ENCODE measurements at regions not wholly inside any gene's neighbourhood (a gene's known extent, or its start where the extent isn't known, plus 50 kb on each side); places are given as distances from the start of the nearest gene placed in this dataset.
"Not testable (repeated sequence)": the region's sequence is repeated elsewhere in the genome, so short reads cannot be mapped to it uniquely, and the experiment has no call there.

DNA sequence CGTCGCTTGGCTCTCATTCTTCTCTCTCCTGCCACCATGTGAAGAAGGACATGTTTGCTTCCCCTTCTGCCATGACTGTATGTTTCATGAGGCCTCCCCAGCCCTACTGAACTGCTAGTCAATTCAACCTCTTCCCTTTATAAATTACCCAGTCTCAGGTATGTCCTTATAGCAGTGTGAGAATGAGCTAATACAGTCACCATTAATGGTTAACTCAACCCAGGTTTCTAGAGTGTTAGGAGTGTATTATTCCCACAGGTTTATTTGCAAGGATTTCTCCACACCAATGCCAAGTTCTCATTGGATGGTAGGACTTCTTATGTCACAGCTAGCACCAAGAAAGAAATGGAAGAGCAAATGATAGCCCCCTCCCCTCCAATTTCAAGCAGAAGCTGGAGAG is 71.9 kb downstream of the DYNAP start:
- no peaks in the 10 kb centered on the region for H3K4me1 Mint-ChIP-seq (ENCODE audit: unreplicated experiment)
- no peak overlapping the region for H3K4me3 Mint-ChIP-seq (ENCODE audit: unreplicated experiment)
- no peak overlapping the region for H3K27ac Mint-ChIP-seq (ENCODE audit: unreplicated experiment)
- TF ChIP-seq, protein P1, sequence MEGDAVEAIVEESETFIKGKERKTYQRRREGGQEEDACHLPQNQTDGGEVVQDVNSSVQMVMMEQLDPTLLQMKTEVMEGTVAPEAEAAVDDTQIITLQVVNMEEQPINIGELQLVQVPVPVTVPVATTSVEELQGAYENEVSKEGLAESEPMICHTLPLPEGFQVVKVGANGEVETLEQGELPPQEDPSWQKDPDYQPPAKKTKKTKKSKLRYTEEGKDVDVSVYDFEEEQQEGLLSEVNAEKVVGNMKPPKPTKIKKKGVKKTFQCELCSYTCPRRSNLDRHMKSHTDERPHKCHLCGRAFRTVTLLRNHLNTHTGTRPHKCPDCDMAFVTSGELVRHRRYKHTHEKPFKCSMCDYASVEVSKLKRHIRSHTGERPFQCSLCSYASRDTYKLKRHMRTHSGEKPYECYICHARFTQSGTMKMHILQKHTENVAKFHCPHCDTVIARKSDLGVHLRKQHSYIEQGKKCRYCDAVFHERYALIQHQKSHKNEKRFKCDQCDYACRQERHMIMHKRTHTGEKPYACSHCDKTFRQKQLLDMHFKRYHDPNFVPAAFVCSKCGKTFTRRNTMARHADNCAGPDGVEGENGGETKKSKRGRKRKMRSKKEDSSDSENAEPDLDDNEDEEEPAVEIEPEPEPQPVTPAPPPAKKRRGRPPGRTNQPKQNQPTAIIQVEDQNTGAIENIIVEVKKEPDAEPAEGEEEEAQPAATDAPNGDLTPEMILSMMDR (IDR thresholded peaks at IDR 0.05) = no peak
- H3K36me3 Mint-ChIP-seq (ENCODE audit: unreplicated experiment) = no peaks in the 10 kb centered on the region
- H3K27me3 Mint-ChIP-seq (ENCODE audit: unreplicated experiment) = peaks cover 37% of the 10 kb centered on the region
- H3K9me3 Mint-ChIP-seq (ENCODE audit: unreplicated experiment) = no peaks in the 10 kb centered on the region
- DNase-seq (ENCODE audit: extremely low spot score, unreplicated experiment) = no peak

DNA sequence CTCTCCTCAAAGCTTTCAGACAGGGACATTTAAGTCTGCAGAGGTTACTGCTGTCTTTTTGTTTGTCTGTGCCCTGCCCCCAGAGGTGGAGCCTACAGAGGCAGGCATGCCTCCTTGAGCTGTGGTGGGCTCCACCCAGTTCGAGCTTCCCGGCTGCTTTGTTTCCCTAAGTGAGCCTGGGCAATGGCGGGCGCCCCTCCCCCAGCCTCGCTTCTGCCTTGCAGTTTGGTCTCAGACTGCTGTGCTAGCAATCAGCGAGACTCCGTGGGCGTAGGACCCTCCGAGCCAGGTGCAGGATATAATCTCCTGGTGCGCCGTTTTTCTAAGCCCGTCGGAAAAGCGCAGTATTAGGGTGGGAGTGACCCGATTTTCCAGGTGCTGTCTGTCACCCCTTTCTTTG is 78.7 kb downstream of the DYNAP start:
- not testable (repeated sequence) for H3K4me3 Mint-ChIP-seq (ENCODE audit: unreplicated experiment); H3K27ac Mint-ChIP-seq (ENCODE audit: unreplicated experiment); H3K9me3 Mint-ChIP-seq (ENCODE audit: unreplicated experiment)

DNA sequence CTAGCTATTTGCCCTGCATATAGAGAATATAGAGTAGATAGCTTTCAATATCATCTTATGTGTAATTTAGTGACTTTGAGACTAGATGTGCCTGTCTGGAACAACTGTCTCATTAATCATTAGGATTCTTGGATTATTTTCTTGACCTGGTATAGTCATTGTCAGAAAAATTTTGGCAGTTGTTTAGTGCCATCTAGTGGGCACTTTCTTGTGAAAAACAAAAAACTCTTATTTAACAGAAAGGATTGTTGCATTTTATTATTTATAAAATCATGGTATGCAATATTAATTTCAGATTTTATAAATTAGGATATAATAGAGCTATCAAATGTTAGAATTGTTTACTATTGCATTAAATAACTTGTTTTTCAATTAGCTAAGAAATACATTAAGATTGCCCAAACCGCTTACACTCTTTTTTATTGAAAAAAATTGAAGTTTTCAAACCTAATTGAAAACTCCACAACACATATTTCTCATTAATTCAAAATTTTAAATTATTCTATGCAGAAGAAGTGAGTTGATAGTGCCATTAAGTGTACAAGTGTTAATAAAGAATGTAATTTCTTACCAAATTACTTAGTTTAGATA is 80.3 kb downstream of the DYNAP start:
- DNase-seq (ENCODE audit: extremely low spot score, unreplicated experiment) = no peak
- TF ChIP-seq, protein P1 (IDR thresholded peaks at IDR 0.05) = peak; percentile 73

More for the DNA sequence above, 78.7 kb downstream of the DYNAP start:
- DNase-seq (ENCODE audit: extremely low spot score, unreplicated experiment); H3K36me3 Mint-ChIP-seq (ENCODE audit: unreplicated experiment); H3K4me1 Mint-ChIP-seq (ENCODE audit: unreplicated experiment); H3K27me3 Mint-ChIP-seq (ENCODE audit: unreplicated experiment): not testable (repeated sequence)

DNA sequence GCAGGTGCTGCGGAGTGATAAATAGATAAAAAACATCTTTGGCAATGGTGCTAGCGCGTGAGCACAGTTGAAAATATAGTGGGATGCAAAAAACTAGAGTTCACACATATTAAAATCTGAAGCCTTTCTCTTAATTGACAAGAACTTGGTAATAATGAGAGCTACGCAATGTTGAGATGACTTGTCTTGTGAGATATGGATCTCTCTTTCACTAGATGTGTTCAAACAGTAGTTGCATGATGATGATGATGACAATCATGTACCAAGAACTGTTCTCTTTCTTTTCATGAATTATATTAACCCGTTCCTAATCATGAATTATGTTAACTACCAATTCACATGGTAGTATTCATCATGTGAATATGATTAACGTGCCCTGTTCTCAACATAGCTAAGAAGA is 81.1 kb downstream of the DYNAP start:
- no peak for DNase-seq (ENCODE audit: extremely low spot score, unreplicated experiment)
- peaks cover 7% of the 10 kb centered on the region for H3K9me3 Mint-ChIP-seq (ENCODE audit: unreplicated experiment)
- no peaks in the 10 kb centered on the region for H3K4me1 Mint-ChIP-seq (ENCODE audit: unreplicated experiment)
- H3K27me3 Mint-ChIP-seq (ENCODE audit: unreplicated experiment) = peaks cover 9% of the 10 kb centered on the region
- TF ChIP-seq, protein P1 (IDR thresholded peaks at IDR 0.05) = no peak
- H3K36me3 Mint-ChIP-seq (ENCODE audit: unreplicated experiment) = no peaks in the 10 kb centered on the region
- no peak overlapping the region for H3K27ac Mint-ChIP-seq (ENCODE audit: unreplicated experiment)
- no peak overlapping the region for H3K4me3 Mint-ChIP-seq (ENCODE audit: unreplicated experiment)

More for the DNA sequence above, 80.3 kb downstream of the DYNAP start:
- no peak overlapping the region for H3K4me3 Mint-ChIP-seq (ENCODE audit: unreplicated experiment)
- no peaks in the 10 kb centered on the region for H3K4me1 Mint-ChIP-seq (ENCODE audit: unreplicated experiment)
- peaks cover 4% of the 10 kb centered on the region for H3K9me3 Mint-ChIP-seq (ENCODE audit: unreplicated experiment)
- peaks cover 9% of the 10 kb centered on the region for H3K27me3 Mint-ChIP-seq (ENCODE audit: unreplicated experiment)
- no peaks in the 10 kb centered on the region for H3K36me3 Mint-ChIP-seq (ENCODE audit: unreplicated experiment)
- no peak overlapping the region for H3K27ac Mint-ChIP-seq (ENCODE audit: unreplicated experiment)

DNA sequence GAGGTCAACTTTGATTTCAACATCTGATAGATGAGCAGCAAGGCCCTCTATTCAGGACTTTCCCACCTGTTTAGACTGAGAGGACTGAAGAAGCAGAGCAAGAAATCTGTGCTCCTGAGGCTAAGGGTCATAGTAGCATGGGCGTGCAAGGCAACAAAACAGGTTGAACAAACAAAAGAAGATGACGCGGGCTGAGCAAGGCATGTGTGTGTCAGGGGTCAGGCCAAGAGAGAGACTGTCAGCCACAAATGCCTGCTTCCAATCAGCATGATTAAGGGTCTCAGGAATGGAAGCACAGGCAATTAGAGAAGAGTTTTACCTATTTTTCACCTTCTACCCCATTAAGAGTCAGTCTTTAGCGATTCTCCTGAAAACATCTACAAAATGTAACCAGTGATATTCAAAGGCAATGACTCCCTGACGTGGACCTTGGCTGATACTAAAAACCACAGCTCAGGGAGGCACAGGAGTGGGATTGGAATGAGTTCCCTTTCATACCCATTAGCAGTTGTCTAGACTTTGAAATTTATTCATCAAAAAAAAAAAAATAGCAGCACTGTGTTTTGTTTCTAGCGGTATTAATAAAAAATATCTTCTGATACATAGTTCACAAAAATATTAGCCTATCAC is 81.9 kb downstream of the DYNAP start:
- H3K36me3 Mint-ChIP-seq (ENCODE audit: unreplicated experiment) = no peaks in the 10 kb centered on the region
- H3K4me3 Mint-ChIP-seq (ENCODE audit: unreplicated experiment) = no peak overlapping the region
- peaks cover 6% of the 10 kb centered on the region for H3K27me3 Mint-ChIP-seq (ENCODE audit: unreplicated experiment)
- H3K4me1 Mint-ChIP-seq (ENCODE audit: unreplicated experiment) = no peaks in the 10 kb centered on the region
- H3K9me3 Mint-ChIP-seq (ENCODE audit: unreplicated experiment) = peaks cover 7% of the 10 kb centered on the region
- TF ChIP-seq, protein P1 (IDR thresholded peaks at IDR 0.05) = no peak
- no peak for DNase-seq (ENCODE audit: extremely low spot score, unreplicated experiment)
- H3K27ac Mint-ChIP-seq (ENCODE audit: unreplicated experiment) = no peak overlapping the region

All from osteocyte (in vitro differentiated cells).